HFFc6 (cell line): ENCODE measurements at regions not wholly inside any gene's neighbourhood (a gene's known extent, or its start where the extent isn't known, plus 50 kb on each side); places are given as distances from the start of the nearest gene placed in this dataset.

Source experiments
- DNase-seq: peaks from one replicate; pipeline ENCODE4 v3.0.0-alpha.2; 2018
- H3K27ac Mint-ChIP-seq: 2 replicates; pipeline ENCODE4 v1.8.0; 2020; ENCODE audit warnings: mild to moderate bottlenecking, mixed read lengths
- H3K27me3 Mint-ChIP-seq: 2 replicates; pipeline ENCODE4 v1.8.0; 2021; ENCODE audit warnings: mild to moderate bottlenecking, moderate library complexity, mixed read lengths; ENCODE audit not compliant: insufficient read depth
- H3K36me3 Mint-ChIP-seq: 2 replicates; pipeline ENCODE4 v1.8.0; 2021; ENCODE audit warnings: low read depth, mixed read lengths
- H3K4me1 Mint-ChIP-seq: 2 replicates; pipeline ENCODE4 v1.8.0; 2020; ENCODE audit warnings: low read depth, mixed read lengths
- H3K4me3 Mint-ChIP-seq: 2 replicates; pipeline ENCODE4 v1.8.0; 2020; ENCODE audit warnings: mild to moderate bottlenecking, moderate library complexity, mixed read lengths
- H3K9me3 Mint-ChIP-seq: 2 replicates; pipeline ENCODE4 v1.8.0; 2020; ENCODE audit warnings: mild to moderate bottlenecking, mixed read lengths
- CTCF ChIP-seq: fragments of 200-600 bp; sonication (generic); IDR thresholded peaks from 2 replicates; pipeline ENCODE4 v1.5.0; 2021; ENCODE audit warnings: antibody characterized with exemption, mild to moderate bottlenecking

- no peaks in the 10 kb centered on the region for H3K9me3 Mint-ChIP-seq
- no peaks in the 10 kb centered on the region; the same call in 1 of the 2 replicates for H3K27me3 Mint-ChIP-seq
- no peak for DNase-seq
- no peak for TF ChIP-seq CTCF
- H3K36me3 Mint-ChIP-seq, result no peaks in the 10 kb centered on the region
- peaks cover 28% of the 10 kb centered on the region for H3K4me1 Mint-ChIP-seq
- H3K4me3 Mint-ChIP-seq, result no peak overlapping the region
- H3K27ac Mint-ChIP-seq, result no peak overlapping the region
Observed at GRCh38 chr3:73804204-73804603, 179.5 kb upstream of the PDZRN3 start.

- no peak overlapping the region for H3K4me3 Mint-ChIP-seq
- TF ChIP-seq CTCF, result no peak
- no peak for DNase-seq
- H3K4me1 Mint-ChIP-seq, result peaks cover 32% of the 10 kb centered on the region
- H3K27me3 Mint-ChIP-seq, result no peaks in the 10 kb centered on the region; the same call in 1 of the 2 replicates
- H3K27ac Mint-ChIP-seq, result no peak overlapping the region
- no peaks in the 10 kb centered on the region for H3K9me3 Mint-ChIP-seq
- H3K36me3 Mint-ChIP-seq, result no peaks in the 10 kb centered on the region
Observed at GRCh38 chr3:73801444-73801843, 176.7 kb upstream of the PDZRN3 start.

GRCh38 chr3:73797311-73797710 is 172.6 kb upstream of the PDZRN3 start:
- DNase-seq, result no peak
- Mint-ChIP-seq H3K9me3 (no peaks in the 10 kb centered on the region), H3K4me3 (no peak overlapping the region), H3K27ac (no peak overlapping the region), H3K4me1 (peaks cover 38% of the 10 kb centered on the region), H3K36me3 (no peaks in the 10 kb centered on the region), H3K27me3 (no peaks in the 10 kb centered on the region)
- no peak for TF ChIP-seq CTCF

- Mint-ChIP-seq H3K4me1 (peaks cover 29% of the 10 kb centered on the region), H3K36me3 (no peaks in the 10 kb centered on the region), H3K4me3 (no peak overlapping the region), H3K9me3 (no peaks in the 10 kb centered on the region), H3K27me3 (no peaks in the 10 kb centered on the region), H3K27ac (no peak overlapping the region)
- DNase-seq, result no peak
- no peak for TF ChIP-seq CTCF
Observed at GRCh38 chr3:73796382-73796781, 171.6 kb upstream of the PDZRN3 start.

- H3K9me3 Mint-ChIP-seq, result no peaks in the 10 kb centered on the region
- DNase-seq, result no peak
- no peaks in the 10 kb centered on the region for H3K36me3 Mint-ChIP-seq
- no peak overlapping the region for H3K4me3 Mint-ChIP-seq
- H3K27ac Mint-ChIP-seq, result no peak overlapping the region
- TF ChIP-seq CTCF, result no peak
- peaks cover 44% of the 10 kb centered on the region for H3K4me1 Mint-ChIP-seq
- peaks cover 2% of the 10 kb centered on the region; the same call in 1 of the 2 replicates for H3K27me3 Mint-ChIP-seq
Observed at GRCh38 chr3:73791356-73791755, 166.6 kb upstream of the PDZRN3 start.

GRCh38 chr3:73789825-73790444 is 165.2 kb upstream of the PDZRN3 start:
- no peaks in the 10 kb centered on the region for H3K9me3 Mint-ChIP-seq
- peaks cover 2% of the 10 kb centered on the region; the same call in 1 of the 2 replicates for H3K27me3 Mint-ChIP-seq
- H3K36me3 Mint-ChIP-seq, result no peaks in the 10 kb centered on the region
- TF ChIP-seq CTCF, result no peak
- peaks cover 49% of the 10 kb centered on the region for H3K4me1 Mint-ChIP-seq
- DNase-seq, result no peak
- H3K27ac Mint-ChIP-seq, result no peak overlapping the region
- no peak overlapping the region for H3K4me3 Mint-ChIP-seq
